Activated CD8-positive, alpha-beta memory T cell treated with anti-CD3 and anti-CD28 coated beads, Interleukin-2, amount 50 U/mL, for 24 hours (primary cell): ENCODE measurements at regions not wholly inside any gene's neighbourhood (a gene's known extent, or its start where the extent isn't known, plus 50 kb on each side); places are given as distances from the start of the nearest gene placed in this dataset.
"Not testable (repeated sequence)": the region's sequence is repeated elsewhere in the genome, so short reads cannot be mapped to it uniquely, and the experiment has no call there.

Experiments
- DNase-seq: peaks from one replicate; pipeline ENCODE4 v3.0.0-alpha.2; 2020; ENCODE audit errors: extremely low read depth

DNA sequence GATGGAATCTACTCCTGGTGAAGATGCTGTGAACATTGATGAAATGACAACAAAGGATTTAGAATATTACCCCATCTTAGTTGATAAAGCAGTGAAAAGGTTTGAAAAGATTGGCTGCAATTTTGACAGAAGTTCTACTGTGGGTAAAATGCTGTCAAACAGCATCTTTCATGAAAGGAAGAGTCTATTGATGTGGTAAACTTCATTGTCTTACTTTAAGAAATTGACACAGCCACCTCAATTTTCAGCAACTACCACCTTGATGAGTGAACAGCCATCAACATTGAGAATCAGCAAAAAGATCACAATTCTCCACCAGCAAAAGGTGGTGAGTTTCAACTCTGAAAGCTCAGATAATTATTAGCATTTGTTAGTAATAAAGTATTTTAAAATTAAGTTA, 310.3 kb upstream of the RBMS1 start:
- DNase-seq = no peak

DNA sequence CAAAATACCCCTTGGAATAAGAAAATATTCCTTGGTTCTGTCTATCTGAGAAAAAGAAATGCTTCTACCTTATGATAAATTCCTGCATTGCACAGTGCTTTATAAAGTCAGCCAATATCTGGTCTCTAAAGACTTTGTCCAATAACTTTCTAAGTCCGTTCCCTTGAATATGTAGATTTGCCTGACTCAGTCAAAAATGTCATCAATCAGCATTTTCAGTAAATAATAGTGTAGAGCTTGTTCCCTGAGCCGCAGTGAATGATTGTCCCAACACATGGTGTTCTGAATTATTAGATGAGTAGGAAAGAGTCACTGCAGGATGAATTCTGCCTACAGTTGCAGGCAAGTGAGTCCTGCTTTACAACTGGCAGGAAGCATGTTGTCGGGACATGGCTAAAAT, 316.8 kb upstream of the RBMS1 start:
- DNase-seq = no peak

DNA sequence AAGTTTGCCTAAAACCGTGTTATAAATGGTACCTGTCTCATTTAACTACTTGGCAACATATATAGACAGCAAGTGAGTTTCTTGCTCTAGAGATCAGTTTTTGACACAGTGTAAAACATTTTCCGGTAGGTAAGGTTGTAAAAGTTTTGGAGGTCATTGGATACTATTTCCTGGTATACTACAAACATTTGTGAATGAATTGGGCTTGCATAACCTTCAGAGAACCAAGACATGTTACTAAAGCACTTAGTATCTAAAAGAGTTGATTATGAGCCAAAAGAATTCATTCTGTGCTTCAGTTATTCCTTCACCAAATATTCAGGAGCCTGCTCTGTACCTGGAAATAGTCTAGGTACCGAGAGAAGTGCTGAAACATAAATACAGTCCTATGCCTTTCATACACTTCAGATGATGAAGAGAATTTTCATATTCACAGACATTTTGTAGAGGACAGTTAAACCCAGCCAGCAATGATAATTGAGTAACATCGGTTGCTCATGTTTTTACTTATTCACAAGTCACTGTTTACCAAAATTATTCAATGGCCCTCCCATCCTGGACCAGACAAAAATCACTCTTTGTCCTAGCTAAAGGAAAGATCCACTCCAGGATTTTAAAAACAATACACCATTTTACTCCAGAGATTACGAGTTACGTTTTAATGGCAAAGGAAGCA, 319.4 kb upstream of the RBMS1 start:
- DNase-seq = no peak

- no peak for DNase-seq
Measured at GRCh38 chr2:160813506-160813858, 319.9 kb upstream of the RBMS1 start.

DNA sequence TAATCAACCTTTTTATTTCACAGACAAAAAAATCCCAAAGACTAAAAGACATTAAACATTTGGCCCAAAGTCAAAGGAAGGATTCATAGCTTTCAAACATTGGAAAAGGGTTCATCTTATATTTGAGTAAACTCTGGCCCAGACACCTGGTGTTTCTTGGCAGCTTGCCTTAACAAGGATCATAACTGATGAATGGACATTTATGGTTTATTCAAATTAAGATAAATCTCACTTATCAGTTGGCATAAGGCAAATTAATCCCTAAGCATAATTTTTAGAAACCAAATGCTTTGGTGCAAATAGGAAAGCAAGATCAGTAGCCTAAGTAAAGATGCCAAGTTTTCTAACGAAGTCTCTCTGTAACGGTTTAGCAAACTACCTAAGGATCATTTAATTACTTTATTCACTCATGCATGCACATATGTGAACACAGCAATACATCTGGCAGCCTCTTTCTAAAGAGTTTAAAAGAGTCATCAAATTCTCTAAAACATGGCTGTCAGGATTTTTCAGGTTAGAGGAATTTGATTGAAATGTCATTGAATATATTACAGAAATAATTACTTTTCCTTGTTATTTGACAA, 323.4 kb upstream of the RBMS1 start:
- DNase-seq = no peak

DNA sequence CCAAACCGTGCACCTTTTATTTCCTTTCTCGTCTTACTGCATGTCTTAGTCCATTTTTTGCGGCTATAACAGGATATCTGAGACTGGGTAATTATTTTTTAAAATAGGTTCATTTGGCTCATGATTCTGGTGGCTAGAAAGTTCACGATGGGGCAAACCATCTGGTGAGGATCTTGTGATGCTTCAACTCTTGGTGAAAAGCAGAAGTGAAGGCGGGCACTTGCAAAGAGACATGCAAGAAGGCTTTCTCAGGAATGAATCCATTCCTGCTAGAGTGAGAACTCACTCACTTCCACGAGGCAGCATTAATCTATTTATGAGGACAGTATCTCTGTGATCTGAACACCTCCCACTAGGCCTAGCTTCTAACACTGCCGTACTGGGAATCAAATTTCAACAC, 327.1 kb upstream of the RBMS1 start:
- no peak for DNase-seq

DNA sequence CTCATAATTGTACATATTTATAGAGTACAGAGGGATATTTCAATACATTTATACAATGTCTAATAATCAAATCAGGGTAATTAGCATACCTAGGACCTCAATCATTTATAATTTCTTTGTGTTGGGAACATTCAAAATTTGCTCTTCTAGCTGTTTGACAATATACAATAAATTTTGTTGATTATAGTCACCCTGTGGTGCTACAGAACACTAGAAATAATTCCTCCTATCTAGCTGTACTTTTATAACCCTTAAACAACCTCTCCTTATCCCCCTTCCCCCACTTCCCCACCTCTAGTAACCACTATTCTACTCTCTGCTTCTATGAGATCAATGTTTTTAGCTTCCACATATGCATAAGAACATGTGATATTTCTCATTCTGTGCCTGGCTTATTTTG, 328.4 kb upstream of the RBMS1 start:
- no peak for DNase-seq

DNA sequence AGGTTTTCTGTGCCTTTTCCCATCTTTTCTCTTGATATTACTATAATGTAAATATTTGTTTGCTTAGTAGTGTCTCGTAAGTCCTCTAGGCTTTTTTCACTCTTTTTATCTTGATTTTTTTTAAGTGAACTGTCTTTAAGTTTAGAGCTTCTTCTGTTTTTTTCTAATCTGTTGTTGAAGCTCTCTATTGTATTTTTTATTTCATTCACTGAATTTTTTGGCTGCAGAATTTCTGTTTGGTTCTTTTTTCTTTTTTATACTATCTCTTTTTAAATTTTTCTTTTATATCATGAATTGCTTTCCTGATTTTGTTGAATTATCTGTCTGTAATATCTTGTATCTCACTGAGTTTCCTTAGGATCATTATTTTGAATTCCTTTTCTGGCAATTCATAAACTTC, 331.8 kb upstream of the RBMS1 start:
- no peak for DNase-seq

- no peak for DNase-seq
Measured at GRCh38 chr2:160826496-160826895, 332.9 kb upstream of the RBMS1 start.

- no peak for DNase-seq
Measured at GRCh38 chr2:160828076-160828475, 332.2 kb upstream of the TANK start.

- not testable (repeated sequence) for DNase-seq
Measured at GRCh38 chr2:160832381-160832780, 327.8 kb upstream of the TANK start.

DNA sequence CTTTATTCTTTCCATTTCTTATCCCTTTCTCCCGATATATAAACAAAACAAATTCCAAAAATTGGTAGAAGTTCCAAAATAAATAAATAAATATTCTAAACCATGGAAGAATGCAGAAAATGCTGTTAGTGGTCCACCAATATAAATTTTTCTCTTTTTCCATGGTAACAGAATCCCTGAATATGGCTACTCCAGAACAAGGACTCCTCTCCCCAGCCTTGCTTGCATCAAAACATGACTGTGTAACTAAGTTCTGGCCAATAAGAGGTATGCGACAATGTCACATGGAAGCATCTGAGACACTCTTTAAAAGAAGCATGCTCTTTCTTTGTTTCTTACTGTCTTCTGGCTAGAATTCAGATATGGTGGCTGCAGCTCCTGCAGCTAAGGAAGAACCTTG, 325.1 kb upstream of the TANK start:
- DNase-seq = no peak

DNA sequence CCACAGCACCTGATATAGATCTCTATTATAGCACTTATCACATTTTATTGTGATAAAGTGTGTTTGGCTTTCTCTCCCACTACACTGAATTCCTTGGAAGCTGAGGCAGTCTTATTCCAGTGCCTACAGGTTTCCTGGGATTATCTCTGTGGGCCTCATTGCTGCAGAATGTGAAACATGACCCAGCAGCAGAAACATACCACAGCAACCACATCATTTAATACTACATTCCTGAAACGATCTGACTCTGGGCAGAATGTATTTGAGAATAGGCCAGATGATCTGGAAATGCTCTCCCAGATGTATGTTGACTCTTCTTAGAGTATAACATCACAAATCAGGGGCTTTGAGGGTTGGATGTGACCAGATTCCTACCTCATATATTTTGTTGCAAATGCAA, 323.5 kb upstream of the TANK start:
- no peak for DNase-seq

- no peak for DNase-seq
Measured at GRCh38 chr2:160837416-160837815, 322.8 kb upstream of the TANK start.

- DNase-seq = no peak
Measured at GRCh38 chr2:160838147-160838546, 322.1 kb upstream of the TANK start.

DNA sequence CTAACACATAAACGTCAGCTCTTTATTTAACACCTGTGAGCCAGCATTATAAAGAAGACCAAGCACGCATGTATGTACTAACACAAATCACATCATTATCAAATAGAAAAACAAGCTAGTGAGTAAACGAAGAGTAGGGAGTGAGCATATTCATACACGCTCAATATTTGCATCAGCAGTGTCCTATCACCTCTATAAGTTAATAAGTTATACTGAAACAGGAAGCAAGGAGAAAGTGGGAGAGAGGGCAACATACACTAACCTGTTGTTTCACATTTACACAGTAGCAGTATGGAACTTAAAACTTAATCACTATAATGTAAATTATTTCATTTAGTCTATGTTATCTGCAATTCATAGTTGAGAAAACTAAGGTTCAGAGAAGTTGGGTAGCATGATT, 321.5 kb upstream of the TANK start:
- DNase-seq = no peak

GRCh38 chr2:160842286-160842685, 317.9 kb upstream of the TANK start:
- no peak for DNase-seq

- DNase-seq = no peak
Measured at GRCh38 chr2:160859096-160859495, 301.1 kb upstream of the TANK start.

DNA sequence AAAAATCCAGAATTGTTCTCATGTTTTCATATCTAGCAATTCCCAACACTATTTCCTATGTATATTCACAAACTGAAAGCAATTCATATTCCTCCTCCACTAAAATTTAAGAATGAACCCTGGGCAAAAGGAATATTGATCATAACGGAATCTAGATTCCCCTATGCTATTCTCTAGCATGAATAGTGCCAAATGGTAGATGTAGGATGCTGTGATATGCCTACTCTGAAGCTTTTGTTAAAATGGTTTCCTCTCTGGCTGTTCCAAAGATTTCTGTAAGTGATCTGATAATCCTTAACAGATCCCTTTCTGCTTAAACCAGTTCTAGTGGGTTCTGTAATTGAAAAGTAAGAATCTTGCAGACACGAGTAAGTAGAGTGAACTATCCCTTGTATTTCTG, 298.0 kb upstream of the TANK start:
- no peak for DNase-seq

GRCh38 chr2:160868891-160869290, 291.3 kb upstream of the TANK start:
- no peak for DNase-seq

DNA sequence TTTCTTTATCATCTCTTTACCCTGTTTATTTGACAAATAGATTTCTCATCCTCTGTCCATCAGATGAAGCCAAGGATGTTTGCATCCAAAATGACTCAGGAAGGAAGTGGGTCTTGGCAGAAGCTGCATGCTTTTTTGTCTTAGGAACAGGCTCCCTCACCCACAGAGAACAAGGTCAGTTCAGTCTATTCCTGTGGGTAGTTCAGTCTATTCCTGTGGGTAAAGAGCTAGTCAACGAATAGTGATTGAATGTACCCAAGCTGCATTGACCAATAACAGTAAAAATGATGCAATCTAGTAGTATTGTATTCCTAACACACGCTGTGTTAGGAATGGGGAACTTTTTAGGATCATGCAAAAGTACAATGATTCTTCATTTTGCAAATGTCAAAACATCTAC, 290.8 kb upstream of the TANK start:
- no peak for DNase-seq

DNA sequence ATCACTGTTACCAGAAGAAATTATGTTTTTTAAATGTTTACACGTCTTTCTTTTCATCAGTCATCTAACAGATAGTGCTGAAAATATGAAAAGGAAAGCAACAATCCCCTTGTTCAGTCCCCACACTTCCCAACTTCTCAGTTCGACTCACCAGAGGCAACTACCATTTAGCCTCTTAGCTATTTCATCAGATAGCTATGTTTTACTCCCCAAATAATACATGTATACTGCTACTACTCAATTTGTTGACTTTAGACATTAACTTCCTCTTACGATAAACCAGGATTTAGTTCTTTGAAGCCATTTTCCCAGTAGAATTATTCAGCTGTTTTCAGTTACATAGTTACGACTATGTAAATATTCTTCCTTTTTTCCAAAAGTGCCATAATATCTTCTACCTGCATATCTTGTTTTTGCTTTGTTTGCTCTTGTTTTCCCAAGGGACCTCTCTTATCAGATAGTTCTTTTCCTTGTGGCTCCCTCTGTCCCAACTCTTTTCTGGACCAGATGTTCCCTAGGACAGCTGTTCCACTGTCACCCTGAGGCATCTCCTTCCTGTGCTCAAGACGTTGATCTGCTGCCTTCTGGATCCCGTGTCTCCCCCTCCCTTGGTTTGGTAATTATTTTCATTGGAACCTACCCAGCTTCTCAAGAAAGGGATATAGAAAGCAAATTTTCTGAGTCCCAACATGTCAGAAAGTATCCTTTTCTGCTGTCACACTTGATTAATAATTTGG, 289.3 kb upstream of the TANK start:
- DNase-seq = no peak

GRCh38 chr2:160871953-160872352, 288.3 kb upstream of the TANK start:
- DNase-seq = no peak
